ENCODE measurements at regions not wholly inside any gene's neighbourhood (a gene's known extent, or its start where the extent isn't known, plus 50 kb on each side); places are given as distances from the start of the nearest gene placed in this dataset.

DNA sequence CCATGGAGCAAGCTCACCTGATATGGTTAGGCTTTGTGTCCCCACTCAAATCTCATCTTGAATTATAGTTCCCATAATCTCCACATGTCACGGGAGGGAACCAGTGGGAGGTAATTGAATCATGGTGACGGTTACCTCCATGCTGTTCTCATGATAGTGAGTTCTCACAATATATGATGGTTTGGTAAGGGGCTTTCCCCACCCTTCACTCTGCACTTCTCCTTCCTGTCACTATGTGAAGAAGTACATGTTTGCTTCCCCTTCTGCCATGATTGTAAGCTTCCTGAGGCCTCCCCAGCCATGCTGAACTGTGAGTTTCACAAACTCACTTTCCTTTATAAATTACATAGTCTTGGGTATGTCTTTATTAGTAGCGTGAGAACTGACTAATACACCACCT is 435.7 kb upstream of the ID2 start:
- TF ChIP-seq, protein P1, sequence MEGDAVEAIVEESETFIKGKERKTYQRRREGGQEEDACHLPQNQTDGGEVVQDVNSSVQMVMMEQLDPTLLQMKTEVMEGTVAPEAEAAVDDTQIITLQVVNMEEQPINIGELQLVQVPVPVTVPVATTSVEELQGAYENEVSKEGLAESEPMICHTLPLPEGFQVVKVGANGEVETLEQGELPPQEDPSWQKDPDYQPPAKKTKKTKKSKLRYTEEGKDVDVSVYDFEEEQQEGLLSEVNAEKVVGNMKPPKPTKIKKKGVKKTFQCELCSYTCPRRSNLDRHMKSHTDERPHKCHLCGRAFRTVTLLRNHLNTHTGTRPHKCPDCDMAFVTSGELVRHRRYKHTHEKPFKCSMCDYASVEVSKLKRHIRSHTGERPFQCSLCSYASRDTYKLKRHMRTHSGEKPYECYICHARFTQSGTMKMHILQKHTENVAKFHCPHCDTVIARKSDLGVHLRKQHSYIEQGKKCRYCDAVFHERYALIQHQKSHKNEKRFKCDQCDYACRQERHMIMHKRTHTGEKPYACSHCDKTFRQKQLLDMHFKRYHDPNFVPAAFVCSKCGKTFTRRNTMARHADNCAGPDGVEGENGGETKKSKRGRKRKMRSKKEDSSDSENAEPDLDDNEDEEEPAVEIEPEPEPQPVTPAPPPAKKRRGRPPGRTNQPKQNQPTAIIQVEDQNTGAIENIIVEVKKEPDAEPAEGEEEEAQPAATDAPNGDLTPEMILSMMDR (IDR thresholded peaks at IDR 0.05) = no peak
- TF ChIP-seq EZH2 (IDR thresholded peaks at IDR 0.05) = no peak
- no peak for TF ChIP-seq EZH2phosphoT487 (IDR thresholded peaks at IDR 0.05)
